ENCODE measurements at regions not wholly inside any gene's neighbourhood (a gene's known extent, or its start where the extent isn't known, plus 50 kb on each side); places are given as distances from the start of the nearest gene placed in this dataset.
"Not testable (repeated sequence)": the region's sequence is repeated elsewhere in the genome, so short reads cannot be mapped to it uniquely, and the experiment has no call there.

DNA sequence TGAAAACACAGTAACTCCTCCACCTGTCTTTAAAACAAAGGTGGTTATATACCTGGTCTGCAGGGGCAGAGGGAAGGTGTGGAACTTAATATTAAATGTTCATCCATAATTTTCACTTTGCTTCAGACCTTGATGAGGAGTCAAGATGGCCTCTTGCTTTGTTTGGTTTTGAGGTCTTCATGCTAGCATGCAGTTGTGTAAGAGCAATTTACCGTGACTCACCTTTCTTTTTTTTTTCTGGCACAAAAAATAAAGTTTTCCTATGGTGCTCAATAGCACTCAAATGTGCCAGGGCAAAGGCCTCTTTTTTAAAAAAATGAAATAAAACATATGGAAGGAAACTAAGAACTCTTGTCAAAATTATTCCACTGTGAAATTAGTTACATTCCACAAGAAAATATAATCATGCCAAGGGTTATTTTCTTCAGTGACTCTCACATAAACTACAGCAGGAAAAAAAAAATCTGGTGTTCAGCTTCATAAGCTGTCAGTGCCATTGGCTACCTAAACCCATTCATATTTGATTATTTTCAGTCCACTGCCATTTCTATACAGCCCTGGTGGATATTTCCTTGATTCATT, 128.2 kb downstream of the SLC7A11 start:
- TF ChIP-seq POLR2A (IDR thresholded peaks at IDR 0.05) (no peak), EP300 (IDR thresholded peaks at IDR 0.05) (no peak), POLR2AphosphoS5 (IDR thresholded peaks at IDR 0.05) (no peak)
- TF ChIP-seq, protein P1, sequence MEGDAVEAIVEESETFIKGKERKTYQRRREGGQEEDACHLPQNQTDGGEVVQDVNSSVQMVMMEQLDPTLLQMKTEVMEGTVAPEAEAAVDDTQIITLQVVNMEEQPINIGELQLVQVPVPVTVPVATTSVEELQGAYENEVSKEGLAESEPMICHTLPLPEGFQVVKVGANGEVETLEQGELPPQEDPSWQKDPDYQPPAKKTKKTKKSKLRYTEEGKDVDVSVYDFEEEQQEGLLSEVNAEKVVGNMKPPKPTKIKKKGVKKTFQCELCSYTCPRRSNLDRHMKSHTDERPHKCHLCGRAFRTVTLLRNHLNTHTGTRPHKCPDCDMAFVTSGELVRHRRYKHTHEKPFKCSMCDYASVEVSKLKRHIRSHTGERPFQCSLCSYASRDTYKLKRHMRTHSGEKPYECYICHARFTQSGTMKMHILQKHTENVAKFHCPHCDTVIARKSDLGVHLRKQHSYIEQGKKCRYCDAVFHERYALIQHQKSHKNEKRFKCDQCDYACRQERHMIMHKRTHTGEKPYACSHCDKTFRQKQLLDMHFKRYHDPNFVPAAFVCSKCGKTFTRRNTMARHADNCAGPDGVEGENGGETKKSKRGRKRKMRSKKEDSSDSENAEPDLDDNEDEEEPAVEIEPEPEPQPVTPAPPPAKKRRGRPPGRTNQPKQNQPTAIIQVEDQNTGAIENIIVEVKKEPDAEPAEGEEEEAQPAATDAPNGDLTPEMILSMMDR (IDR thresholded peaks at IDR 0.05), result no peak
- no peaks in the 10 kb centered on the region for H3K36me3 ChIP-seq
- peaks cover 0 to 7% (median 0%) of the 10 kb centered on the region in 4 donors for H3K4me1 ChIP-seq
- H3K27ac ChIP-seq, result no peak overlapping the region
- no peaks in the 10 kb centered on the region for H3K9me3 ChIP-seq
- 62 to 87% (median 66%) methylated on average over 1 of the region's 1 CpG for WGBS, 5 donors
- DNase-seq, result no peak
- intact Hi-C loops (cut with DNase I; ENCODE audit: low total_unique reads), result no loop called here
- no peaks in the 10 kb centered on the region for H3K27me3 ChIP-seq
- no peak overlapping the region for H3K4me3 ChIP-seq

- WGBS, 5 donors, result 81 to 95% (median 85%) methylated on average over 8 of the region's 8 CpGs
- H3K4me1 ChIP-seq; H3K36me3 ChIP-seq; H3K27ac ChIP-seq; H3K4me3 ChIP-seq; H3K27me3 ChIP-seq; intact Hi-C loops (cut with DNase I; ENCODE audit: low total_unique reads); DNase-seq; H3K9me3 ChIP-seq: not testable (repeated sequence)
Observed at GRCh38 chr4:138112890-138113289, 129.3 kb downstream of the SLC7A11 start.

- 83 to 98% (median 89%) methylated on average over 2 of the region's 2 CpGs for WGBS, 5 donors
- no peak overlapping the region for H3K27ac ChIP-seq
- H3K27me3 ChIP-seq, result no peaks in the 10 kb centered on the region
Observed at GRCh38 chr4:138112389-138112788, 129.8 kb downstream of the SLC7A11 start.

DNA sequence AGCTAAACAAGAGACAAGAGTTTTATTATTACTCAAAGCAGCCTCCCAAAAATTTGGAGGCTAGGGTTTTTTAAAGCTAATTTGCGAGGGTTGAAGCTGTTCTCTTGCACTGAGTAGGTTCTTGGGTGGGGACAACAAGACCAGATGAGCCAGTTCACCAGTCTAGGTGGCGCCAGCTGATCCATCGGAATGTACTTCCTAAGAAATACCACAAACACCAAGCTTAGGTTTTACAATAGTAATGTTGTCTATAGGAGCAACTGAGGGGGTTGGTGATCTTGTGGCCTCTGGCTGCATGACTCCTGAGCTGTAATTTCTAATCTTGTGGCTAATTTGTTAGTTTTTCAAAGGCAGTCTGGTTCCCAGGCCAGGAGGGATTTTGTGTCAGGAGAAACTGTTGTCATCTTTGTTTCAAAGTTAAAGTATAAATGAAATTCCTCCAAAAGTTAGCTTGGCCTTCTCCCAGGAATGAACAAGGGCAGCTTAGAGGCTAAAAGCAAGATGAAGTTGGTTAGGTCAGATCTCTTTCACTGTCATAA, 130.6 kb downstream of the SLC7A11 start:
- Histone ChIP-seq H3K27ac (no peak overlapping the region), H3K4me3 (no peak overlapping the region), H3K4me1 (peaks cover 0 to 7% (median 0%) of the 10 kb centered on the region in 4 donors), H3K9me3 (no peaks in the 10 kb centered on the region), H3K36me3 (no peaks in the 10 kb centered on the region), H3K27me3 (no peaks in the 10 kb centered on the region)
- intact Hi-C loops (cut with DNase I; ENCODE audit: low total_unique reads), result no loop called here
- TF ChIP-seq, protein P1 (IDR thresholded peaks at IDR 0.05), result no peak
- TF ChIP-seq POLR2AphosphoS5 (IDR thresholded peaks at IDR 0.05) (no peak), EP300 (IDR thresholded peaks at IDR 0.05) (no peak), POLR2A (IDR thresholded peaks at IDR 0.05) (no peak)
- no peak for DNase-seq
- WGBS, 5 donors, result 79 to 96% (median 89%) methylated on average over 3 of the region's 3 CpGs

More at GRCh38 chr4:138112389-138112788, 129.8 kb downstream of the SLC7A11 start:
- intact Hi-C loops (cut with DNase I; ENCODE audit: low total_unique reads), result no loop called here
- H3K4me1 ChIP-seq, result peaks cover 0 to 7% (median 0%) of the 10 kb centered on the region in 4 donors
- TF ChIP-seq, protein P1 (IDR thresholded peaks at IDR 0.05), result no peak
- TF ChIP-seq EP300 (IDR thresholded peaks at IDR 0.05) (no peak), POLR2AphosphoS5 (IDR thresholded peaks at IDR 0.05) (no peak), POLR2A (IDR thresholded peaks at IDR 0.05) (no peak)
- no peaks in the 10 kb centered on the region for H3K9me3 ChIP-seq
- H3K4me3 ChIP-seq, result no peak overlapping the region
- no peaks in the 10 kb centered on the region for H3K36me3 ChIP-seq
- DNase-seq, result no peak

GRCh38 chr4:138110815-138111214, 131.3 kb downstream of the SLC7A11 start:
- 19 to 43% (median 28%) methylated on average over 1 of the region's 1 CpG for WGBS, 5 donors
- intact Hi-C loops (cut with DNase I; ENCODE audit: low total_unique reads), result no loop called here
- peaks cover 0 to 7% (median 0%) of the 10 kb centered on the region in 4 donors for H3K4me1 ChIP-seq

More at GRCh38 chr4:138110815-138111214, 131.3 kb downstream of the SLC7A11 start:
- no peak for DNase-seq
- H3K4me3 ChIP-seq, result no peak overlapping the region
- H3K27me3 ChIP-seq, result no peaks in the 10 kb centered on the region
- TF ChIP-seq EP300 (IDR thresholded peaks at IDR 0.05), result no peak
- TF ChIP-seq, protein P1 (IDR thresholded peaks at IDR 0.05), result no peak
- no peak overlapping the region for H3K27ac ChIP-seq
- no peaks in the 10 kb centered on the region for H3K36me3 ChIP-seq
- no peaks in the 10 kb centered on the region for H3K9me3 ChIP-seq

Measured in stomach (tissue), 8 donors.